Glutamatergic neuron (in vitro differentiated cells): ENCODE measurements at regions not wholly inside any gene's neighbourhood (a gene's known extent, or its start where the extent isn't known, plus 50 kb on each side); places are given as distances from the start of the nearest gene placed in this dataset.

Experiments used
- DNase-seq: peaks from one replicate; pipeline ENCODE4 v3.0.0; 2022
- H3K27ac Mint-ChIP-seq: one replicate; pipeline ENCODE4 v1.8.0; 2020; ENCODE audit warnings: mild to moderate bottlenecking, mixed read lengths, inconsistent platforms; ENCODE audit not compliant: unreplicated experiment
- H3K27me3 Mint-ChIP-seq: one replicate; pipeline ENCODE4 v1.8.0; 2020; ENCODE audit warnings: mild to moderate bottlenecking, moderate library complexity, mixed read lengths, inconsistent platforms; ENCODE audit not compliant: unreplicated experiment
- H3K36me3 Mint-ChIP-seq: one replicate; pipeline ENCODE4 v1.8.0; 2020; ENCODE audit warnings: mild to moderate bottlenecking, mixed read lengths, inconsistent platforms; ENCODE audit not compliant: unreplicated experiment
- H3K4me1 Mint-ChIP-seq: one replicate; pipeline ENCODE4 v1.8.0; 2020; ENCODE audit warnings: mild to moderate bottlenecking, low read depth, mixed read lengths, inconsistent platforms; ENCODE audit not compliant: unreplicated experiment
- H3K4me3 Mint-ChIP-seq: one replicate; pipeline ENCODE4 v1.8.0; 2020; ENCODE audit warnings: mild to moderate bottlenecking, mixed read lengths, inconsistent platforms; ENCODE audit not compliant: unreplicated experiment
- H3K9me3 Mint-ChIP-seq: one replicate; pipeline ENCODE4 v1.8.0; 2020; ENCODE audit warnings: mild to moderate bottlenecking, moderate library complexity, mixed read lengths, inconsistent platforms; ENCODE audit not compliant: unreplicated experiment
- TF ChIP-seq, protein P1 (sequence below): fragments of 200-600 bp; sonication (generic); IDR thresholded peaks from one replicate; pipeline ENCODE4 v1.5.0; 2021; ENCODE audit not compliant: partially characterized antibody, unreplicated experiment

DNA sequence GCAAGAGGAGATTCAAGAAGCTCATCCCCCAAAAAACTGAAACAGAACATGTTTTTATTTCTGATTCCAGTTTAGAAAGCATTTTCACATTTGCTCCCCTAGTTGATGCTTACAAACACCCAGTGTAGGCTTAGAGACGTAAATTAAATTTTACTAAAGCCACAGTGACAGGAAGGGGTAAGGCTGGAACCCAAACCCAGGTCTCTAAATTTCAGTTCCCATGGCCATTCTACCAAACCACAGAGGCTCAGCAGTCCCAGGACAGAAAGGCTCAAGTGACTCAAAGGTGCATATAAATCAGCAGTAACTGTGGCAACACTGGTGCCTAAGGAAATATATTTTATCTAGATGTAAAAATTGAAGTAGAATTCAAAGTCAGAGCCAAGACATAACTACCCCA lies 128.7 kb downstream of the CEP120 start:
- no peak overlapping the region for H3K4me3 Mint-ChIP-seq
- no peaks in the 10 kb centered on the region for H3K9me3 Mint-ChIP-seq
- no peaks in the 10 kb centered on the region for H3K4me1 Mint-ChIP-seq
- TF ChIP-seq, protein P1, sequence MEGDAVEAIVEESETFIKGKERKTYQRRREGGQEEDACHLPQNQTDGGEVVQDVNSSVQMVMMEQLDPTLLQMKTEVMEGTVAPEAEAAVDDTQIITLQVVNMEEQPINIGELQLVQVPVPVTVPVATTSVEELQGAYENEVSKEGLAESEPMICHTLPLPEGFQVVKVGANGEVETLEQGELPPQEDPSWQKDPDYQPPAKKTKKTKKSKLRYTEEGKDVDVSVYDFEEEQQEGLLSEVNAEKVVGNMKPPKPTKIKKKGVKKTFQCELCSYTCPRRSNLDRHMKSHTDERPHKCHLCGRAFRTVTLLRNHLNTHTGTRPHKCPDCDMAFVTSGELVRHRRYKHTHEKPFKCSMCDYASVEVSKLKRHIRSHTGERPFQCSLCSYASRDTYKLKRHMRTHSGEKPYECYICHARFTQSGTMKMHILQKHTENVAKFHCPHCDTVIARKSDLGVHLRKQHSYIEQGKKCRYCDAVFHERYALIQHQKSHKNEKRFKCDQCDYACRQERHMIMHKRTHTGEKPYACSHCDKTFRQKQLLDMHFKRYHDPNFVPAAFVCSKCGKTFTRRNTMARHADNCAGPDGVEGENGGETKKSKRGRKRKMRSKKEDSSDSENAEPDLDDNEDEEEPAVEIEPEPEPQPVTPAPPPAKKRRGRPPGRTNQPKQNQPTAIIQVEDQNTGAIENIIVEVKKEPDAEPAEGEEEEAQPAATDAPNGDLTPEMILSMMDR, result no peak
- no peak for DNase-seq
- H3K27ac Mint-ChIP-seq, result no peak overlapping the region
- H3K27me3 Mint-ChIP-seq, result no peaks in the 10 kb centered on the region
- H3K36me3 Mint-ChIP-seq, result peaks cover 2% of the 10 kb centered on the region

DNA sequence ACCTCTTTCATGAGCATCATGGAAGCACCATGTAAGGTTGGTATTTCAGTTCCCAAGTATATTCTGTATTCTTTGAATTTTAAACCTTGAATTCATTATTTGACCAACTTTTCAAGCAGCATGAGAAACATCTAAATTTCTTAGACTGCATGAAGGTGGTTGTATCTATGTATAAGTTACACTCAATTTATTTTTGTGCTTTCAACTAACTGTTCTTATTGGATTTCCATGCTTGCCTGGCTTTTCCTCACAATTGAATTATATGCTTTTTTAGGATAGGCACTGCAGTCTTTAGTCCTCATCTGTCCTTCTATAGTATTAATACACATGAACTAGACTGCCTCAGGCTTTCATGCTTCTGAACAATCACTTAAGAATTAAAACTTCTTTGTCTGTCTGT lies 134.0 kb downstream of the CEP120 start:
- no peak for DNase-seq
- Mint-ChIP-seq H3K27ac (no peak overlapping the region), H3K36me3 (no peaks in the 10 kb centered on the region), H3K4me1 (peaks cover 2% of the 10 kb centered on the region), H3K9me3 (no peaks in the 10 kb centered on the region), H3K4me3 (no peak overlapping the region), H3K27me3 (no peaks in the 10 kb centered on the region)
- TF ChIP-seq, protein P1, result no peak

DNA sequence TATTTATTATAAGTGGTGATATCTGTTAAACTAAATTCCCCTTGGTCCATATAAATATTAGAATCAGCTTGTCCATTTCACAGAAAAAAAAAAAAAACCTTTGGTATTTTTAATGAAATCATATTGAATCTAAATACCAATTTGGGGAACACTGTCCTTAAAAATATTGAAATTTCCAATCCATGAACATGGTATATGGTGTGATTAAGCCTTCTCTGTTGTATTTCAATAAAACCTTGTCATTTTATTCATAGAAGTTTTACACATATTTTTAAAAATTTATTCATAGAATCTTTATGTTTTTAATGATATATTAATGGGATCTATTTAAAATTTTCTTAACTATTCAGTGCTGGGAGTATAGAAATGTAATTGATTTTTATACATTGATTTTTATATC lies 135.3 kb downstream of the CEP120 start:
- H3K27me3 Mint-ChIP-seq, result no peaks in the 10 kb centered on the region
- no peaks in the 10 kb centered on the region for H3K9me3 Mint-ChIP-seq
- H3K4me3 Mint-ChIP-seq, result no peak overlapping the region
- no peak for DNase-seq
- peaks cover 2% of the 10 kb centered on the region for H3K4me1 Mint-ChIP-seq
- TF ChIP-seq, protein P1, result no peak
- no peak overlapping the region for H3K27ac Mint-ChIP-seq
- no peaks in the 10 kb centered on the region for H3K36me3 Mint-ChIP-seq

DNA sequence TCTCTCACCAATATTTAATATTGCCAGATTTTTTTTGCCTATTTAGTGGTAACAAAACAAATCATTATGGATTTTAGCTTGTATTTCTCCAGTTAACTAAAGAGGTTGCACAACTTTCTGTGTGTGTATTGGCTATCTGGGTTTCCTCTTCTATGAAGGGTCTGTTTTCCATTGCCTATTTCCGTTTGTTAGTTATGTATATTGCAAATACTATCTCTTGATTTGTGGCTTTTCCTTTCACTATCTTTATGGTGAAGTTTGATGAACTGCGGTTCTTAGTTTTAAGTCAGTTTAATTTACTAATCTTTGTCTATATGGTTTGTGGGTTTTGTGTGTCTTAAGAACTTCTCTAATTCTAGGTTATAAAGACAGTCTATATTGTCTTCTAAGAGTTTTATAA lies 136.3 kb downstream of the CEP120 start:
- H3K4me3 Mint-ChIP-seq, result no peak overlapping the region
- H3K27me3 Mint-ChIP-seq, result no peaks in the 10 kb centered on the region
- no peak for DNase-seq
- no peaks in the 10 kb centered on the region for H3K36me3 Mint-ChIP-seq
- peaks cover 2% of the 10 kb centered on the region for H3K4me1 Mint-ChIP-seq
- no peaks in the 10 kb centered on the region for H3K9me3 Mint-ChIP-seq
- TF ChIP-seq, protein P1, result no peak
- no peak overlapping the region for H3K27ac Mint-ChIP-seq

DNA sequence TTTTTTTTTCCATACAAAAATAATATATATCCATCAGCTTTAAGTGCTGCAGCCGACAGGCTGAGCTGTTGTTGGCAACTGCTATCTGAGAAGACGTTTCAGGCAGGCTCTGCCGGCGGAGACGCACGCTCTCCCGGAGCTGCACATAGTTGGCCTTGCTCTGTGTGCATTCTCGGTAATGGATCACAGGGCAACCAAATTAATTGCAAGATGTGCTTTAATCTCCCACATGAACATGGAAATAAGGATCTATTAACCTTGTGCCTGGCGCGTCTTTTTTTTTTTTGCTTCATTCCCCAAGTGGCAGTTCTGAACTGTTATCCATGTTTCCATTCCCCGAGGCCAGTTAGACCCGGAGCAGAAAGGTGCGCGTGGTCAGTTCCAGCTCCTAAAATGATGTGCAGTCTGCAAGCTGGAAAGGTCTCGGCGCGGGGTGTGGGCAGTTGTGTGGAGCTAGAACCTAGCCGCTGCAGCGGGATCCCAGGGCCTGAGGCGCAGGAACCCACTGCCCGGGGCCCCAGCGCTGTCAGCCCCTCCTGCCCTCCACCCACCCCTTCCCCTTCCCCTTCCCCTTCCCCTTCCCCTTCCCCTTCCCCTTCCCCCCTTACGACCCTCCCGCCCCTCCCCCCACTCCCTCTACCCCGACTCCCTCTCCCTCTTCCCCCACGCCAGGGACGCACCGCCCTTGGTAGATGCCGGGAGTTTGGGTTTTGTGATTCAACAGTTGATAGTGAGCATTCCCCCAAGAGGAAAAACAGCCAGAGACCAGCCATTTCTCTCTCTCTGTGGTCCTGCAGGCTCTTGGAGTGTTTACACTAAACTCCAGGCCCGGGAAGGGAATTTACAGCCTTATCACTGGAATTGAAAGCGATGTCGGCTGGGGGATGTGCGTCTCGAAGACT lies 137.8 kb downstream of the CEP120 start:
- TF ChIP-seq, protein P1, result no peak
- peak overlapping the region; percentile 90 for H3K4me3 Mint-ChIP-seq
- H3K27ac Mint-ChIP-seq, result no peak overlapping the region
- no peaks in the 10 kb centered on the region for H3K27me3 Mint-ChIP-seq
- no peaks in the 10 kb centered on the region for H3K36me3 Mint-ChIP-seq
- DNase-seq, result peak; percentile 30
- no peaks in the 10 kb centered on the region for H3K9me3 Mint-ChIP-seq
- peaks cover 2% of the 10 kb centered on the region for H3K4me1 Mint-ChIP-seq
